ENCODE measurements at regions not wholly inside any gene's neighbourhood (a gene's known extent, or its start where the extent isn't known, plus 50 kb on each side); places are given as distances from the start of the nearest gene placed in this dataset.

DNA sequence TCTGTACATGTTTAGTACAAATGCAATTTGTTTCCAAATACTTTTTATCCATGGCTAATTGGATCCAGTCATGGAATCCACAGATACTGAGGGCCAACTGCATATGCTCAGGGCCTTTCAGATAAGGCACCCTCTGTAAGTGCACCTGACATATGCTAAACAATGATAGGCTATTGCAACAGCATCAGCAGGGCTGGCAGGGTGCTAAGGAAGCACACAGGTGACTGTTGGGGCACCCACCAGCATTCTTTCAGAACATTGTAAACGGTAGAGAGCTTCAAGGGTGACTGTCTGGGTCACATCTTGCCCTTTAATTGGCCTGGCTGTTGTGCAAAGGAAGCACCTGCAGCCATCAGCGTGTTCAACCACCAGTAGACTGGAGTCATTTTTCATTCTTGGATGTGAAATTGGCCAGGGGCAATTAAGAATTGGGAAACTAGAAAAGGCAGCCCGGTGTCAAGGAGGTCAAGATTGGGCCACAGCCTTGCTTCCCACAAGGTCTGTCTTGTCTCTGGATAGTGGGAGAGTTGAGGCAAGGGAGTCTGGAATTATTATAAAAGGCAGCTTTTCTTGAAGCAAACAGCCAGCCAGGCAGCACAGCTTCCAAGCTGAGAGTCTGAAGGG is 129.3 kb upstream of the RAI14 start:
- H3K4me1 ChIP-seq, result peaks cover 0 to 41% (median 6%) of the 10 kb centered on the region in 4 donors
- H3K27me3 ChIP-seq, result no peaks in the 10 kb centered on the region
- WGBS, 2 donors, result 33 to 60% methylated on average over 3 of the region's 3 CpGs
- no peaks in the 10 kb centered on the region for H3K36me3 ChIP-seq
- no peak for TF ChIP-seq EP300 (IDR thresholded peaks at IDR 0.05)
- no peak overlapping the region for H3K4me3 ChIP-seq
- H3K27ac ChIP-seq, result no peak overlapping the region
- no peaks in the 10 kb centered on the region for H3K9me3 ChIP-seq
- DNase-seq (ENCODE audit: low spot score in 2 of 2), result no peak

DNA sequence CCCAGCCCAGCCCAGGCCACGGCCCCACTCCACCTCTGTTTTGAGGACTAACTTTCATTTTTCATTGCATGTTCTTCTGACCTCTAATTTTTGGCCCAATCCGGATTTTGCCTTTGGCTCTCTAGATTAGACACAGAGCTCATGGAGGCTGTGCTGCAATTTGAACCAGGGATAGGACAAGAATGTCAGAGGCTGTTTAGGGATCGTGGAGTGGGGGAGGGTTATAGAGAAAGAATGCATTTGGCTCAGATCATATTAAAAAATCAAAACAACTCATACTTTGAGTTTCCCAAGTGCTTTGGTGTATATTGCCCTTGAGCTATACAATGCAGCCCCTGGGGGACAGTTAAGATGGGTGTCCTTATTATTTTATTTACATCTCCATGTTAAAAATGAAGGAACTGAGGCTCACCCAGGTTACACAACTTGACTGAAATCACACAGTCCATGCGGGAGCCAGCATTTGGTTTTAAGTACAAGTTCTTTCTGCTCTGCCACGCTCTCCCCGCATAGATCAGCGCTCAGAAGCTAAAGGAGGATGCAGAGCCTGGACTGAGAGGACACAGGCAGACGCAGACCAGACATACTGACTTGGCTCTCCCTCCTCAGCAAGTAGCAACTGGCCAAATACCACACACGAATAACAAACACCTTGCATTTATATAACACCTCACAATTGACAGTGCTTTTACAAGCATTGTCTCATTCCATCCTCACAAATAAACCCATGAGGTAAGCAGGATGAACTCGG is 126.4 kb upstream of the RAI14 start:
- H3K4me1 ChIP-seq, result peaks cover 0 to 40% (median 7%) of the 10 kb centered on the region in 4 donors
- TF ChIP-seq, protein P1, sequence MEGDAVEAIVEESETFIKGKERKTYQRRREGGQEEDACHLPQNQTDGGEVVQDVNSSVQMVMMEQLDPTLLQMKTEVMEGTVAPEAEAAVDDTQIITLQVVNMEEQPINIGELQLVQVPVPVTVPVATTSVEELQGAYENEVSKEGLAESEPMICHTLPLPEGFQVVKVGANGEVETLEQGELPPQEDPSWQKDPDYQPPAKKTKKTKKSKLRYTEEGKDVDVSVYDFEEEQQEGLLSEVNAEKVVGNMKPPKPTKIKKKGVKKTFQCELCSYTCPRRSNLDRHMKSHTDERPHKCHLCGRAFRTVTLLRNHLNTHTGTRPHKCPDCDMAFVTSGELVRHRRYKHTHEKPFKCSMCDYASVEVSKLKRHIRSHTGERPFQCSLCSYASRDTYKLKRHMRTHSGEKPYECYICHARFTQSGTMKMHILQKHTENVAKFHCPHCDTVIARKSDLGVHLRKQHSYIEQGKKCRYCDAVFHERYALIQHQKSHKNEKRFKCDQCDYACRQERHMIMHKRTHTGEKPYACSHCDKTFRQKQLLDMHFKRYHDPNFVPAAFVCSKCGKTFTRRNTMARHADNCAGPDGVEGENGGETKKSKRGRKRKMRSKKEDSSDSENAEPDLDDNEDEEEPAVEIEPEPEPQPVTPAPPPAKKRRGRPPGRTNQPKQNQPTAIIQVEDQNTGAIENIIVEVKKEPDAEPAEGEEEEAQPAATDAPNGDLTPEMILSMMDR (IDR thresholded peaks at IDR 0.05), result no peak
- TF ChIP-seq POLR2A (IDR thresholded peaks at IDR 0.05) (no peak), EP300 (IDR thresholded peaks at IDR 0.05) (no peak)
- H3K9me3 ChIP-seq, result no peaks in the 10 kb centered on the region
- no peaks in the 10 kb centered on the region for H3K27me3 ChIP-seq
- H3K4me3 ChIP-seq, result no peak overlapping the region
- H3K36me3 ChIP-seq, result no peaks in the 10 kb centered on the region
- no peak for DNase-seq (ENCODE audit: low spot score in 2 of 2)
- H3K27ac ChIP-seq, result peak overlapping the region in 2 of 4 donors; percentile 43 to 46
- 72 to 74% methylated on average over 10 of the region's 10 CpGs for WGBS, 2 donors

DNA sequence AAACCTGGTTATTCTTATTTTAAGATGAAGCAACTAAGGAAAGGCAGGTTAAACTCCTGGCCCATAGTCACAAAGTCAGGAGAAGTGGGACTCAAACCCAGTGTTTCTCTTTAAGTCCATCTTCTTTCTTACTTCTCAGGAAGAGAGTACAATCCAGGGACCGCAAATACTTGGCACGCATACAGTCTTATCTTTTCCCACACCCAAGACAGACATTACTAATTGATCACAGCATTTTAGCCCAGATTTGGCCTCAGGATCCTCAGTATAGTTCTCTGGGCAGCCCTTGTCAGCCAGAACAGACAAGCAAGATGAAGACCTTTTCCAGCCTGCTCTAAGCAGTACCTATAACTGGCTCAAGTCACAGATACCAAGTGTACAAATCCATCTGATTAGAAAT is 125.5 kb upstream of the RAI14 start:
- 69 to 71% methylated on average over 2 of the region's 2 CpGs for WGBS, 2 donors
- no peaks in the 10 kb centered on the region for H3K36me3 ChIP-seq
- H3K4me3 ChIP-seq, result no peak overlapping the region
- H3K27me3 ChIP-seq, result no peaks in the 10 kb centered on the region
- peak overlapping the region in 1 of 4 donors; percentile 20 for H3K27ac ChIP-seq
- DNase-seq (ENCODE audit: low spot score in 2 of 2), result no peak
- no peaks in the 10 kb centered on the region for H3K9me3 ChIP-seq
- peaks cover 0 to 47% (median 10%) of the 10 kb centered on the region in 4 donors for H3K4me1 ChIP-seq
- TF ChIP-seq, protein P1 (IDR thresholded peaks at IDR 0.05), result no peak
- TF ChIP-seq POLR2A (IDR thresholded peaks at IDR 0.05) (no peak), EP300 (IDR thresholded peaks at IDR 0.05) (no peak)

DNA sequence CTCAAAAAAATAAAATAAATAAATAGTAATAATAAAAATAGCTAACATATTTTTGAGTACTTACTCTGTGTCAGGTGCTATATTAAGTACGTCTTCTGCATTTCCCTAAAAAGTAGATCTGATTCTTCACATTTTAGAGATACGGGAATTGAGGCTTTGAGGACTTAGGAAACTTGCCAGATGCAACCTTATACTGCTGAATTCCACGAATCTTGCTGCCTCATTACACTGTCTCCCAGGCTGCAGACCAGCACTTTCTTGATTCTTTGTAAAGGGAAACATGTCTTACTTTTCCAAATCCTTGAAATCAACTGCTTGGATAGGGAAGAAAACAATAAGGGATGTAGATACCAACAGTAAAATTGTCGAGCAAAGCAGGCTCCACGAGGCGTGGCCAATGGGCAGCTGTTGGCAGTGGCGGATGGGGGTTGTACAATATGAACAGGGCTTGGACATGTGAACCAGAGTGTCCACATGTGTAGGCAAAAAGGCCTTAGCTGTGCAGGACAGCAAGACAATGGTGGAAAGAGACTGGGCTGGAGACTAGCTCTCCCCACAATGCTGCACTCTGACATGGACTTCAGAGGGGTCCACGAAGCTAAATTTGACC is 124.3 kb upstream of the RAI14 start:
- WGBS, 2 donors, result 58 to 59% methylated on average over 8 of the region's 8 CpGs
- Histone ChIP-seq H3K27ac (peak overlapping the region in 2 of 4 donors; percentile 82 to 92), H3K27me3 (no peaks in the 10 kb centered on the region), H3K4me1 (peaks cover 0 to 56% (median 11%) of the 10 kb centered on the region in 4 donors), H3K36me3 (no peaks in the 10 kb centered on the region), H3K9me3 (no peaks in the 10 kb centered on the region), H3K4me3 (no peak overlapping the region)
- no peak for DNase-seq (ENCODE audit: low spot score in 2 of 2)
- TF ChIP-seq, protein P1 (IDR thresholded peaks at IDR 0.05), result no peak
- TF ChIP-seq EP300 (IDR thresholded peaks at IDR 0.05), result no peak
- TF ChIP-seq POLR2A (IDR thresholded peaks at IDR 0.05), result no peak

DNA sequence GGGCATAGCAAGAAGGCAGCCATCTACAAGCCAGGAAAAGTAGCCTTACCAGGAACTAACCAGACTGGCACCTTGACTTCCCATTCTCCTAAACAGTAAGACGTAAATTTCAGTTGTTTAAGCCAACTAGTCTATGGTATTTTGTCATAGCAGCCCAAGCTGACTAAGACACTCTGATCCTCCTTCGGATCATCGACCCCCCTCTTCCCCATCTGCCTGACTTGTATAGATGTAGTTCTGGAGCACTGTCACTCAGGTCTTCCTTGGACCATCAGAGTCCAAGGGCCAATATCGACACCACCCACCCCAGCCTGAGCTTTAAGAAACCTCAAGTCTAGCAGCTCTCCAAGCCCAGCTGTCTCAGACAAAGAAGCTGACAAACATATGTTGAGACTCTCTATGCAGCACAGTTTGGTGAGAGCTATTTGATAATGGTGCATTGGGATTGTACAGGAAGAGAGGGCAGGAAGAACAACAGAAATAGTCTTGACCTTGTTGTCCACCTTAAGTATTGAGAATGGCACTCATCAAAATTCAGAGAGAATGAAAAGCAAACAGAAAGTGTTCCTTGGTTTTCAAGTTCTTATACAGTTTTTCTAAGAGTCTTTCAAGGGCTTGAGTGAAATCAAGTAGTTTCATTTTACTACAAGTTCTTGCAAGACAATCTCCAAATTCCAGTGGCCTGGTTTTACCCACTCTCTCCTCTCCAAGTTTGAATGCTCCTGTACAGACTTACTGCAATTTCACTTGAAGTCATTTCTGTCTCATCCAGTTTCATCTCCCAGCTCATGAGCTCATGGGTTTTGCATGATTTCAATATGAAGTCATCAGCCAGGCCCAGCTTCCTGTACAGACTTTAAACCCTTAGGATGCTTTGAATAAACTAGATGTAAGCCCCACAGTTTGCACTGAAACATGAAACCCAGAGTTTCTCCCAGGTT is 122.3 kb upstream of the RAI14 start:
- Histone ChIP-seq H3K36me3 (no peaks in the 10 kb centered on the region), H3K4me1 (peaks cover 0 to 59% (median 11%) of the 10 kb centered on the region in 4 donors), H3K9me3 (no peaks in the 10 kb centered on the region), H3K27ac (peak overlapping the region; percentile 27 to 92 (median 56)), H3K27me3 (no peaks in the 10 kb centered on the region), H3K4me3 (no peak overlapping the region)
- TF ChIP-seq, protein P1 (IDR thresholded peaks at IDR 0.05), result no peak
- no peak for TF ChIP-seq POLR2A (IDR thresholded peaks at IDR 0.05)
- TF ChIP-seq EP300 (IDR thresholded peaks at IDR 0.05), result no peak
- WGBS, 2 donors, result 45 to 76% methylated on average over 4 of the region's 4 CpGs
- no peak for DNase-seq (ENCODE audit: low spot score in 2 of 2)

All from tibial nerve (tissue), 4 donors.